ES-I3 (cell line): ENCODE measurements at regions not wholly inside any gene's neighbourhood (a gene's known extent, or its start where the extent isn't known, plus 50 kb on each side); places are given as distances from the start of the nearest gene placed in this dataset.
"Not testable (repeated sequence)": the region's sequence is repeated elsewhere in the genome, so short reads cannot be mapped to it uniquely, and the experiment has no call there.

Source experiments
- H3K36me3 ChIP-seq: 2 replicates; pipeline ENCODE4 v1.6.1; 2013; ENCODE audit warnings: mild to moderate bottlenecking, low read length, control low read depth, moderate library complexity; ENCODE audit not compliant: insufficient read depth
- H3K4me1 ChIP-seq: 2 replicates; pipeline ENCODE4 v1.6.1; 2013; ENCODE audit warnings: mild to moderate bottlenecking, control low read depth, low read length; ENCODE audit not compliant: insufficient read depth
- H3K9ac ChIP-seq: 2 replicates; pipeline ENCODE4 v1.6.1; 2013; ENCODE audit warnings: low read depth, mild to moderate bottlenecking, low read length, moderate library complexity
- H3K9me3 ChIP-seq: 2 replicates; pipeline ENCODE4 v1.6.1; 2013; ENCODE audit warnings: mild to moderate bottlenecking, low read length, moderate library complexity; ENCODE audit not compliant: control insufficient read depth, insufficient read depth

GRCh38 chr21:38625000-38625399 lies 126.7 kb upstream of the ERG start:
- Histone ChIP-seq H3K4me1 (no peaks in the 10 kb centered on the region), H3K36me3 (no peaks in the 10 kb centered on the region), H3K9ac (no peak overlapping the region), H3K9me3 (no peaks in the 10 kb centered on the region)

- Histone ChIP-seq H3K36me3 (no peaks in the 10 kb centered on the region), H3K9ac (no peak overlapping the region), H3K4me1 (no peaks in the 10 kb centered on the region; the same call in 1 of the 2 replicates), H3K9me3 (peaks cover 4% of the 10 kb centered on the region; the same call in 1 of the 2 replicates)
These were observed 128.0 kb upstream of the ERG start for GRCh38 chr21:38626306-38626705.

- no peak overlapping the region for H3K9ac ChIP-seq
- H3K4me1 ChIP-seq, result no peaks in the 10 kb centered on the region; the same call in 1 of the 2 replicates
- H3K36me3 ChIP-seq, result no peaks in the 10 kb centered on the region
- peaks cover 4% of the 10 kb centered on the region; the same call in 1 of the 2 replicates for H3K9me3 ChIP-seq
These were observed 130.1 kb upstream of the ERG start for GRCh38 chr21:38628349-38628748.

GRCh38 chr21:38631206-38631605 lies 132.9 kb upstream of the ERG start:
- H3K36me3 ChIP-seq, result no peaks in the 10 kb centered on the region
- H3K9me3 ChIP-seq, result peaks cover 4% of the 10 kb centered on the region; the same call in 1 of the 2 replicates
- H3K9ac ChIP-seq, result no peak overlapping the region
- H3K4me1 ChIP-seq, result no peaks in the 10 kb centered on the region; the same call in 1 of the 2 replicates

GRCh38 chr21:38631676-38632075 lies 133.4 kb upstream of the ERG start:
- H3K9ac ChIP-seq, result no peak overlapping the region
- H3K9me3 ChIP-seq, result peaks cover 4% of the 10 kb centered on the region; the same call in 1 of the 2 replicates
- H3K36me3 ChIP-seq, result no peaks in the 10 kb centered on the region
- H3K4me1 ChIP-seq, result no peaks in the 10 kb centered on the region; the same call in 1 of the 2 replicates

- Histone ChIP-seq H3K4me1 (no peaks in the 10 kb centered on the region), H3K9ac (no peak overlapping the region), H3K9me3 (no peaks in the 10 kb centered on the region; the same call in 1 of the 2 replicates), H3K36me3 (no peaks in the 10 kb centered on the region)
These were observed 138.9 kb upstream of the ERG start for GRCh38 chr21:38637161-38637560.

GRCh38 chr21:38639571-38640354 lies 141.5 kb upstream of the ERG start:
- Histone ChIP-seq H3K9me3 (no peaks in the 10 kb centered on the region; the same call in 1 of the 2 replicates), H3K4me1 (peaks cover 9% of the 10 kb centered on the region; the same call in 1 of the 2 replicates), H3K36me3 (no peaks in the 10 kb centered on the region), H3K9ac (no peak overlapping the region)

GRCh38 chr21:38640355-38640742 lies 142.1 kb upstream of the ERG start:
- not testable (repeated sequence) for H3K9me3 ChIP-seq, H3K9ac ChIP-seq

GRCh38 chr21:38643404-38644023 lies 145.2 kb upstream of the ERG start:
- Histone ChIP-seq H3K9ac (no peak overlapping the region), H3K4me1 (peaks cover 9% of the 10 kb centered on the region; the same call in 1 of the 2 replicates), H3K36me3 (no peaks in the 10 kb centered on the region), H3K9me3 (no peaks in the 10 kb centered on the region; the same call in 1 of the 2 replicates)

More at GRCh38 chr21:38640355-38640742, 142.1 kb upstream of the ERG start:
- H3K36me3 ChIP-seq, H3K4me1 ChIP-seq: not testable (repeated sequence)

GRCh38 chr21:38645282-38645681 lies 147.0 kb upstream of the ERG start:
- Histone ChIP-seq H3K36me3 (no peaks in the 10 kb centered on the region), H3K9ac (no peak overlapping the region), H3K4me1 (peaks cover 9% of the 10 kb centered on the region; the same call in 1 of the 2 replicates), H3K9me3 (no peaks in the 10 kb centered on the region)

- no peaks in the 10 kb centered on the region for H3K9me3 ChIP-seq
- peaks cover 9% of the 10 kb centered on the region; the same call in 1 of the 2 replicates for H3K4me1 ChIP-seq
- H3K9ac ChIP-seq, result no peak overlapping the region
- H3K36me3 ChIP-seq, result no peaks in the 10 kb centered on the region
These were observed 148.0 kb upstream of the ERG start for GRCh38 chr21:38646213-38646837.

GRCh38 chr21:38649120-38649519 lies 150.8 kb upstream of the ERG start:
- no peaks in the 10 kb centered on the region for H3K36me3 ChIP-seq
- no peaks in the 10 kb centered on the region for H3K4me1 ChIP-seq
- no peaks in the 10 kb centered on the region for H3K9me3 ChIP-seq
- H3K9ac ChIP-seq, result no peak overlapping the region

- no peak overlapping the region for H3K9ac ChIP-seq
- no peaks in the 10 kb centered on the region for H3K9me3 ChIP-seq
- no peaks in the 10 kb centered on the region for H3K4me1 ChIP-seq
- H3K36me3 ChIP-seq, result no peaks in the 10 kb centered on the region
These were observed 153.3 kb upstream of the ERG start for GRCh38 chr21:38651570-38651969.

- no peaks in the 10 kb centered on the region for H3K36me3 ChIP-seq
- H3K9ac ChIP-seq, result no peak overlapping the region
- no peaks in the 10 kb centered on the region for H3K9me3 ChIP-seq
- H3K4me1 ChIP-seq, result no peaks in the 10 kb centered on the region
These were observed 153.3 kb upstream of the ETS2 start for GRCh38 chr21:38652396-38652795.
